IPS-18c (cell line): ENCODE measurements at regions not wholly inside any gene's neighbourhood (a gene's known extent, or its start where the extent isn't known, plus 50 kb on each side); places are given as distances from the start of the nearest gene placed in this dataset.

Experiments
- H3K4me3 ChIP-seq: 2 replicates; pipeline ENCODE4 v1.7.0; 2013; ENCODE audit warnings: low read depth, mild to moderate bottlenecking, low read length, moderate library complexity; ENCODE audit not compliant: insufficient read depth
- H3K9me3 ChIP-seq: one replicate; pipeline ENCODE4 v1.6.1; 2013; ENCODE audit warnings: mild to moderate bottlenecking, low read length, moderate library complexity; ENCODE audit not compliant: control insufficient read depth, insufficient read depth

DNA sequence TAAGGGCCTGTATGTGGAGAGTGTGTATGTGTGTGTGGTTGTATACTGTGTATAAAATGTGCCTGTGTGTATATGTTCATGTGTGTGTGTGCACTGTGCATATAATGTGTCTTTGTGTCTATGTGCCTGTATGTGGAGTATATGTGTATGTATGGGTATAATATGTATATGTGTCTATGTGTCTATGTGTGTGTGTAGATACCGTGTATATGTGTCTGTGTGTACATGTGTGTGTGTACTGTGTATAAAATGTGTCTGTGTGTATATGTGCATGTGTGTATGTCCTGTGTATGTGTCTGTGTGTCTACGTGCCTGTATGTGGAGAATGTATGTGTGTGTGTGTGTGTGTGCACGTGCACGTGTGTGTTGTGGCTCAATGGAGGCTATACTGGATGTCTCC lies 200.4 kb upstream of the ZFHX3 start:
- no peaks in the 10 kb centered on the region for H3K9me3 ChIP-seq
- no peak overlapping the region for H3K4me3 ChIP-seq

DNA sequence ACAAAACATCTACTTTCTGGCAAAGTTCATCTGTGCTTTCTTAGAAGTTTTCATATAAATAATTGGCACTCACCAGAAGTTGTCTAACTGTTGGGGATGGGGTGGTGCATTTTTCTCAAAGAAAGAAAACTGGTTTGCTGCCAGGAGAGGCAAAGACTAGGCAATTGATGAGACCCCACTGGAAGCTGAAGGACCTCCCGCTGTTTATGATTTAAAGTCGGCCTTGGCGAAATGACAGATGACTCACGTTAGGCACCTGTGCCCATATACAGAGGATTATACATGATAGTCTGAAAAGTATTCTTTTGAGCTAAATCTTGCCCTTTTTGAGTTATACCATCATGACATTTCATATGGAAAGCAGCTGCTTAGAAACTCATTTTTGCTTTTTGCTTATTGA lies 193.0 kb upstream of the ZFHX3 start:
- H3K9me3 ChIP-seq = peaks cover 3% of the 10 kb centered on the region
- H3K4me3 ChIP-seq = no peak overlapping the region

DNA sequence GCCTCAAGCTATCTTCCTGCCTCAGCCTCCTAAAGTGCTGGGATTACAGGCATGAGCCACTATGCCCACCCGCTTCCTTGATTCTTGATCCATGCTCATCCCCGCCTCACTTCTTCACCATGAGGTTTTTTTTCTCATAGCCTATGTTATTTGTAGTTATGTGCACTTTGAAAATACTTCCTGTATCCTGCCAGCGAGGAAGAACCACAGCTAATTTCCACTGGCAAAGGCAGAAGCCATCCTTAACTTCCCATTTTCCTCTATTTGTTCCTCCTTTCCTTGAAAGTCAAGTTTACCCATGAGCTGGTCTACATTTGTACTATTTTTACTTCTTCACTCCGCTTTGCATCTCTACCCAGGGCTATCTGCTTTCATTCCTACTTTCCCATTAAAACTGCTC lies 189.7 kb upstream of the ZFHX3 start:
- peaks cover 3% of the 10 kb centered on the region for H3K9me3 ChIP-seq
- no peak overlapping the region for H3K4me3 ChIP-seq

DNA sequence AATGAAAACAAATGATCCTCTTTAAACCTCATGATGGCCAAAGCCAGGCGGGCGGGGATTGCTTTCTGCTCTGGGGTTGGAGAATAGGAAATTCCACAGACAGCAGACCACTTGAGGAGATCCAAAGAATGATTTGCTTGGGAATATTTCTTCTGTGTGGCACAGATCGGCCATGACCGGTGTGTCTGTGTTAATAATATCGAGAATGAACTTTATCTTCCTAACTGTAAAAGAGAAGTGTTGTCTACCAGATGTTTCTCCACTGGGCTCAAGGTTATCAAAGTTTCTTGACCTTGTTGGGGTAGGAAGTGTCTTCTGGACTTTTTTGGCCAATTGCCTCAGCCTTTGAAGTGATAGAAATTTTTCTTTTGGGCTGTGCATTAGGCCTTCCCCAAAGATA lies 186.6 kb upstream of the ZFHX3 start:
- H3K4me3 ChIP-seq = no peak overlapping the region
- H3K9me3 ChIP-seq = no peaks in the 10 kb centered on the region

DNA sequence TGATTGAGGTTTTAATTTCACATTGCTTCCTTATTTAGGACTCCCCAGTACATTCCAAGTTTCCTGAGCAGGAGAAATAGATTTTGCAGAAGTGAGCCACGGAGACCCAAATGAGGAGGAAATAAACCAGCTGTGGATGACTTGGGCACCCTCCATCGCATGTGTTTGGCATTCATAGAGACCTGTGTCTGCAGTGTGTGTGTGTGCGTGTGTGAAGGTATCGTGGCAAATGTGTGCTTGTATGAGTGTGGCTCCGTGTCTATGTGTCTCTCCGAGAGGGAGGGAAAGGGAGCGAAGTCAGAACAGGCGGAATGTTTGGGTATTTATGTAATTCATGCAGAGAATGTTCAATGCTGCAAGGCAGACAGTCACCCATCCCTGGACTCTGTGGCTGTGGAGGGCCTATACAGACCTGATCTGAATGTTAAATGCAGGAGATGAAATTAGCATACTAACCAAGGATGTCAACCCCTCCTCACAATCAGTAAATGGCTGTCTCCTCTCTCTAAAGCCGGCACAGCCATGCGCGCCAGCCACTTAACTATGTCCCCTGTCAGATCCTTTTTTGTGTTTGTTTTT lies 186.0 kb upstream of the ZFHX3 start:
- Histone ChIP-seq H3K9me3 (no peaks in the 10 kb centered on the region), H3K4me3 (no peak overlapping the region)

DNA sequence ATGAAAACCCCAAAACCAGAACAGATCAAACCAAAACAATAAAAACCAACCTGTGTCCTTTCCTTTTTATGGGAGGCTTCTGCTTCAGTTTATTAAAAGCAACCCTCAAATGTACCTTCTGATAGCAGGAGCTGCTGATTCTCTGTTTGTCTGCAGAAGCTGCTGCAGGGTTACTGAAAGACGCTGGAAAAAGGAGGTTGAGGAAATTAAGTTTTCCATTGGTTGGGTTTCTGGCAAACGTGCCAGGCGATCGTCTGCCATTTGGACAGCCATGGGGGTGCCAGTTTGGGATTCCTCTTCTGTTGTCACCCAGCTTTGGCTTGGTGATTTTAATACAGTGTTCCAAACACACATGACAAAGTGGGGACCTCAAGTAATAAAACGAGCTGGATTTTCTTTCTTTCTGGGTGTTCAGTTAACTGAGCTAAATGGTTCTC lies 185.4 kb upstream of the ZFHX3 start:
- no peak overlapping the region for H3K4me3 ChIP-seq
- no peaks in the 10 kb centered on the region for H3K9me3 ChIP-seq

DNA sequence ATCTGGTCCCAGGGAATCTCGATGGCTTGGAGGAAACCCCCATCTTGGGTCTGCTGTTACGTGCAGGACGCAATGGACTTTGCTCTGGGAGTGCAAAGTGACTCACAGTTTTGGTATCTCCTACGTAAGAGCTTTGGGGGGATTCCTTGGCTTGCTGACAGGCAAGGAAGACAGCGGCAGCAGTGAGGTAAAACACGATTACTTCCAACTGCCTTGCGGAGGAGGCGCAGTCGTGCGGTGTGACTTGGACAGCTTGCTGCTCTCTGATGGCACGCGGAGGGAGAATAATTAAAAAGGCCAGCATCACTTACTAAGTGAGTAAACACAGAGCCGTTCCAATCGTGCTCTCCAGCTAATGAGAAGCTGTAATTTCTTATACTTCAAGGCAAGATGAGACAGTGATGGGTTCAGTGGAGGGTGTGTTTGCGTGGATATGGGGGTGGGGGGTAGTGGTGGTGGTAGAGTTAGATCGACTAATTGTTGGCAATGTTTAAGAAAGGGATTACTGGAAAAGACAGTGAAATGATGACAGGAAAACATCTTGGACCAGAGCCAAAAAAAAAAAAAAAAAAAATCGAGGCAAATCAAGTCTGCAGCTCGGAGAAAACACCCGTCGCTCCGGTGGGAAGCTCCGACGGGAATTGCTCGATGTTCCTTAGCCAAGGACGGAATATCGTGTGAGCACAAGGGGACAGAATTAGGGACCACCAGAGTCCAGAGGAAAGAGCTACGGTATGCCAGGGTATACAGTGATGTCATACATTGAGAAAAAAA lies 184.8 kb upstream of the ZFHX3 start:
- no peaks in the 10 kb centered on the region for H3K9me3 ChIP-seq
- H3K4me3 ChIP-seq = no peak overlapping the region

DNA sequence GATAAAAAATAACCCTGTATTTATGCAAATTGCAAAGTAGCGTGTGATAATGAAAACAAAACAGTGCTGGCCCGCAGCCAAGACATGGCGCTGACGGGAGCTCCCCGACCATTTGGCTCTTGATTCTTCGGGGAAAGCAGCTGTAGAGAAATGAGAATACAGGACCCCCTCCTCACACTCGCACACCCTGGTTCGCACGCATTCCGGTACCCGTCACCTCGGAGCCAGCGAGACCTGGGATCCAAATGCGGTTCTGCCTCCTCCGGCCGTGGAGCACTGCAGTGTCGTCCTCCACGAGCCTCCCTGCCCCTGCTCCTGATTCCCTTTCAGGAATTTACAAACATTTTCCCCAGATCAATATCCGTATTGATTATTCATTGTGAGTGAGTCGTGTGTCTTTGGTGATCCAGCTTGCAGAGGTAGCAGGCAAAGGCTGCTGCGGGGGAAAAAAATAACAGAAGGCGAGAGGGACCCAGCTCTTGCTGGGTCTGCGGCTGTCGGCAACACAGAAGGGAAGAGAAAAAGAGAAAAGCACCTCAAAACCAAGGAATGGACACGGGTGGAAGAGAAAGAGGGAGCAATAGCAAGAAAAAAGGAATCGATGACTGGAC lies 184.1 kb upstream of the ZFHX3 start:
- Histone ChIP-seq H3K4me3 (peak overlapping the region; percentile 16; the same call in 1 of the 2 replicates), H3K9me3 (no peaks in the 10 kb centered on the region)

DNA sequence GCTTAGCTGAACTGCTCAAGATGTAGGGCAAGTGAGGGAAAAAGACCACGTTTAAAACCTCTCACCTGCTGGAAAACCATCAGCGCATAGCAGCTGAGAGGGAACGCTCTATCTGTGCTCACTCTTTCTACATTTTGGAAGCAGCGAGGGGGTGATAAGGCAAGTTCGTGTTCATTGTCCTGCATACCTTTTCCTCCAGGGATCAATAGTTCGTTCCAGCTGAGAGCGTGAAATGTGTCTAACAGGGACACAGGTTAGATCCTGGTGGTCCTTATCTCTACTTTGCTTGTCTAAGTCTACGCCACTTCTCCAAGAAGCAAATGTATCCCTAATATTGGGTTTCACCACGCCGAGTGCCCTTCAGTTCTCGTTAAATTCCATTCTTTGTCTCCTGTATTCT lies 183.5 kb upstream of the ZFHX3 start:
- H3K4me3 ChIP-seq = no peak overlapping the region
- H3K9me3 ChIP-seq = no peaks in the 10 kb centered on the region

DNA sequence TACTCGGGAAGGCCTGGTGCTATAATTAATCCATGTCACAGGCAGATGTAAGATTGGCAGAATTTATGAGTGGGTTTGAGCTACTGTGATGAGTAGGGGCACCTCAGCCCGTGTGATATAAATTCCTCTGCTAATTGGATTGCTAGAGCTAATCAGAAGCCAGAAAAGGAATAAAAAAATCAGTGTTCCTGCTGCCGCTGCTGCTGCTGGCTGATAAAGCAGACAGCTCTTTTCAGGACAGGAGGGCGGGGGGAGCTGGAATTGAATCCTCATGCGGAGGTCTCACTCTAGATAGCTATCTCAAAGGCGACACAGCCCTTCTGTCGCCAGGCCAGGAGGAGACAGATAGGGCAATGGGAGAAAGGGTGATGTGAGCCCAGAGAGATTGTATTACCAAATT lies 182.7 kb upstream of the ZFHX3 start:
- Histone ChIP-seq H3K4me3 (no peak overlapping the region), H3K9me3 (no peaks in the 10 kb centered on the region)

DNA sequence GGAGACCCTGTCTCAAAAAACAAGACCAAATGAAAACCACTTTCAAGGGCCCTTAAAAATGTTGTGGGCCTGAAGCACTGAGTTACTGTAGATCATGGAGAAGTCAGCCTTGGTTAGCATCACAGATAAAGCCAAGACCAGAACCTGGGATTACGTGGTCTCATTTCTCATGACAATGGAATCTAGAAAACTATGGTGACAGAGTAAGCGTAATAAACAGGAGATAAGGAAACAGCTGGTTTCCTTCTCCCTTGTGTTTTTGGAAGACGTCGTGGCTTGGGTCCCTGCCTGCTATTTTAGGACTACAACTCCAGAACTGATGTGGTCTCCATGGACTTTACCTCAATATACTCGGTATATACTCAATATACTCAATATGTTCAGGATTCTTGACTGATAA lies 180.7 kb upstream of the ZFHX3 start:
- Histone ChIP-seq H3K4me3 (no peak overlapping the region), H3K9me3 (no peaks in the 10 kb centered on the region)

DNA sequence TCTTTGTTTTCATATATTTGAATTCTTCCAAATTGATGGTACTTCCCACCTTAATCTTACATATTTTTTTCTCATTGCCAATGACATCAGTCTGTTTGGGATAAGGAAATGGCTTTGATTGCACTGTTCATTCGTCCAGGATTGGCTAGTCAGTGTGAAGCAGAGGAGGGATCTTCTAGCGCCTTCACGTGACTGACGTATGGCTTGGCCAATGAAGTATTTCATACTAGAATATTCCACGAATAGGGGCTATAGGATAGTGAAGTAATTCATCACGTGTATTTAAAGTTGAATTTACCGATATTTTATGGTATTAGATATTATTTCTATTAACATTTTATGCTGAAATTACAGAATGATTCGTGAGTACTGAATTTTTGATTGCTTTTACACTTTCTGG lies 178.7 kb upstream of the ZFHX3 start:
- Histone ChIP-seq H3K9me3 (no peaks in the 10 kb centered on the region), H3K4me3 (no peak overlapping the region)

DNA sequence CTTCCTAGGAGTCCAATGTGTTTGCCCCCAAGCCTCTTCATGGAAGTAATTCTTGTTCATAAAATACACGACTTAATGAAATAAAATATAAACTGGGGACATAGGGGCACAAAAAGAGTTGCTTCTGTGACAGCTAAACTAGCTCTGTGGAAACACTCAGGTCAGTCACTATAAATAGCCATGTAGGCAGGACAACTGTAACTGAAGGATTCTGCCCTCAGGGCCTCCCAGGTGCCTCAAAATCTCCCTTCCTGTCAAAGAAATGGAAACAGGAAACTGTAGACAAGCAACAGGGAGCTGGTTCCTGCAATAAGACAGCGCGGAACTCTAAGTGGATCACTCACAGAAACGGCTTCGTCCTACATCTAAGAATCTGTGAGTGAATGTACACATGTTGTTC lies 178.1 kb upstream of the ZFHX3 start:
- Histone ChIP-seq H3K4me3 (no peak overlapping the region), H3K9me3 (no peaks in the 10 kb centered on the region)

DNA sequence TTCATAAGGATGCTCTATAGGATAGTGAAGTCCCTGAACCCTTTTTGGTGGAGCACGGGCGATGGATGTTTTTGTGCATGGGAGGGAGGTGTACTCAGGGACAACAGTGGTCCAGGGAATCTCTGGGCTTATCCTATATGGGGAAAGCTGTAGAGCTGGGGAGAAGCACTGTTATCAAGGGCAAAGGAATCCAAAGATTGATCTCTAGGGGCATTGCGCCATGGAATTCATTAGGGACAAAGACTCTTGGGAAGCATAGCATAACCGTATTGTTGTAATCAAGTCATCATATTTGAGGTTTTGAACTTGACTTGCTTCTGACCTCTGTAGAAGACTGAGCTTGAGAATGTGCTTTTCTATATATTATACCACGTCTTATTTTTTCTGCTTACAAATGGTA lies 172.9 kb upstream of the ZFHX3 start:
- H3K4me3 ChIP-seq = no peak overlapping the region
- no peaks in the 10 kb centered on the region for H3K9me3 ChIP-seq

DNA sequence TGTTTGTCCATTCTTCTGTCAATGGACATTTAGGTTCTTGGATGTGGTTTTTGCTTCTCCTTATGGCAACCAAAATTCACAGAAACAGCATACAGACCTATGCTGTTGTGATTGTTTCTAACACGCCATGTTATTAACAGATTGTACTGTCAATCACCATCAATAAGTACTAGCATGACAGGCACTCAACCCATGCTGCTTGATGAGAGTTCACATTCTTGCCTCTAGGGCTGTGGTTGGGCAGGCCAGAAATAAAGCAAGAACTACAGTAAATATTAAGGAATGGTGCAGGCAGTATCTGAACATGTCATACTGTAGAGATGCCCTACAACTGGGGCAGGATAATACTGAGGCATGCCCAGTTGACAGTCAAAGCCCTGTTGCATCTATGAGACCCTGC lies 171.2 kb upstream of the ZFHX3 start:
- Histone ChIP-seq H3K4me3 (no peak overlapping the region), H3K9me3 (no peaks in the 10 kb centered on the region)

DNA sequence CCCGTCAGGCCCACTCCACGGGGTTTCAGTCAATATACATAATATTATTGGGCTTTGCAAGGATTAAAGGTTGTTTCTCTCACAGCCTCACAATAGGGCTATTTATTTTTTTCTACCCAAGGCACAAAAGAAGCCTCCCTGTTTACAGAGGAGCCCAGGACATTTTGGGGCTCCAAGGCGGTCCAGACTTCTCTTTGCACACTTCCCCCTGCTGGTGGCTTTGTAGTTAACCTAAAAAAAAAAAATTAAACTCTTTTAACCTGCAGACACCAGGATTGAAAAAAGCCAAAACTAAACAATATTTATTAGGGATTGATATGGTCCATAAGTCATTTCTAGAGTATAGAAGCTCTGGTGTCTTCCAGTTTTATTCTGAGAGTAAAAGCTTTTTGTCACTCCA lies 169.7 kb upstream of the ZFHX3 start:
- Histone ChIP-seq H3K4me3 (no peak overlapping the region), H3K9me3 (no peaks in the 10 kb centered on the region)

DNA sequence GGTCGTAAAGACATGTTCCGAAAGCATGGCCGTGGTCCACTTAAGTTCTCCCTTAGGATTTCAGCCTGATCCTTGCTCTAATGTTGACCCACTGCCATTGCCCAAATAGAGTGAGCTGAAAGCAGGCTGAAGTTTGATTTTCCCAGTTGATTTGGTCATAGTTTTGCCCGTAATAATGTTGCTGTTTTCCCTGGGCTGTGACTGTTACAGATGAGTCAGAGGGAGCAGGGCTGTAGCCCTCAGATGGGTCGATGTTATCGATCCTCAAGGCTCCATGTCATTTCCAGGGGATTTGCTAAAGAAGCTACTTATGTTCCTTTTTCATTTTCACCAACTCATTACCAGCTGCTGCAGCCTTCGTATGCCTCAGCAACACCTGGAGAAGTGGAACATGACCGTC lies 169.0 kb upstream of the ZFHX3 start:
- Histone ChIP-seq H3K9me3 (no peaks in the 10 kb centered on the region), H3K4me3 (no peak overlapping the region)

DNA sequence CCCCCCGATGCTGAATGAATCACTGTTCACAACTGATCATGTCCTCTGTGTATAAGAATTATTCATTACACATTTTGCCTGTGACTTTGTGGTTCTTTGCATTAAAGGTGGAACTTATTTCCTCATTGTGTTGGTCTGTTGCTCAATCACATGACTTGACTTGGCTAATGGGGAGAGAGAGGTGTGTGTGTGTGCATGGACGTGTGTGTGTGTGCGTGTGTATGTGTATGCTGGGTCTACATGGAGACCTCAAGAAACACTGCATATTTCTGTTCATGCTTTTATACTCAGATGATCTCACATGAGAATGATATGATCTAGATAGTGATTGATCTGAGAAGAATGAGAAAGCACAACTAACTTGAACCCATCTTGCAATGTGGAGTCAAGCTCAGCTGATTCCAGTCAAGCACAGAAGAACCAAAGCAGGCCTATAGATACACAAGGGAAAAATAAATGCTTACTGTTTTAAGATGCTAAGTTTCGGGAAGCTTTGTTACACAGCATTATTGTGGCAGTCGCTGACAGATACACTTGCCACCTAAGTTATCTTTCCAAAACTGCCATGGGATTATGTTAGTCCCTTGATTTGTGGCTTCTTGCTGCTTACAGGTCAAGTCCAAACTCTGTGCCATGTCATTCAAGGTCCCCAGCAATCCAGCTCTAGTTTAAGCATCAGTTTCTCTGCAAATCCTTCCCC lies 167.9 kb upstream of the ZFHX3 start:
- no peak overlapping the region for H3K4me3 ChIP-seq

More for the DNA sequence above, 167.9 kb upstream of the ZFHX3 start:
- no peaks in the 10 kb centered on the region for H3K9me3 ChIP-seq
